Stimulated activated naive CD4-positive, alpha-beta T cell treated with Interleukin-2 at 50 U/mL for 16 hours (primary cell): ENCODE measurements at regions not wholly inside any gene's neighbourhood (a gene's known extent, or its start where the extent isn't known, plus 50 kb on each side); places are given as distances from the start of the nearest gene placed in this dataset.

Experiments
- DNase-seq: peaks from one replicate; lab custom pipeline; 2025; lab: John Stamatoyannopoulos, UW

GRCh38 chr22:49286181-49286760 lies 541.4 kb downstream of the BRD1 start:
- DNase-seq, result no peak

DNA sequence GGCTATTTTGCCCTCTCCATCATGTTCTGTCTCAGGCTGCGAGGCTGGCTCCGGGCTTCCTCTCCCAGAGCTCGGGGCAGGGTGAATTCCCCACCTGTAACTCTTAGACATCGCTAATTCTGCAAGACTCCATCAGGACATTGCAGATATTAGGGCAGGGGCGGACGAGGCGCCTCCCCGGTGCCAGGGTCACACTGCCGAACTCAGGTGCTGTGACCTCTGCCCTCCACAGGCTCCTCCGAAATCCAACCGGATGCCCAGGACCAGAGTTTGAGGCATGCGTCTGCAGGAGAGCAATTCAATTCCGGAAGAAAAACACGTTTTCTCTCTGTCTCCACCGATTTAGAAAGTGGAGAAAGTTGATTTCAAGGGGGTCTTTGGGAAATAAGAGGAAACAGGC lies 542.7 kb downstream of the BRD1 start:
- DNase-seq, result no peak

- no peak for DNase-seq
These were observed 543.5 kb downstream of the BRD1 start for GRCh38 chr22:49284056-49284784.

DNA sequence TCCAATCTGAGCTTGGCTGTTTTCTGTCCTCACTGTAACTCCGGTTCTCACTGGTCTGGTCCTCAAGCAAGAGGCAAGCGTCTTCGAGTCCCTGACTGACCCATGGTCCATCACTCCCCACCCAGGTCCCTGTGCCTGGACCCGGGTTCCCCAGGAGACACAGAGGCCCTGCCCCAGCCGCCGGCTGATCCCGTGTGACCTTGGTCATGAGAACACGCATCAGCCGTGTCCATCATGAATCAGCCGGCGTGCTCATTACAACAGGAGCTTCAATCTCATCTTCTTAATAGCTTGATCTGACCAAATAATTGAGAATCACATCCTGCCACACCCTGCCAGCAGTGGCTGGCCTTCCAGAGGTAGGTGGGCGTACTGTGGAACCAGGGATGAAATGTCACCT lies 545.1 kb downstream of the BRD1 start:
- DNase-seq, result no peak

GRCh38 chr22:49281467-49282340 lies 546.0 kb downstream of the BRD1 start:
- no peak for DNase-seq

DNA sequence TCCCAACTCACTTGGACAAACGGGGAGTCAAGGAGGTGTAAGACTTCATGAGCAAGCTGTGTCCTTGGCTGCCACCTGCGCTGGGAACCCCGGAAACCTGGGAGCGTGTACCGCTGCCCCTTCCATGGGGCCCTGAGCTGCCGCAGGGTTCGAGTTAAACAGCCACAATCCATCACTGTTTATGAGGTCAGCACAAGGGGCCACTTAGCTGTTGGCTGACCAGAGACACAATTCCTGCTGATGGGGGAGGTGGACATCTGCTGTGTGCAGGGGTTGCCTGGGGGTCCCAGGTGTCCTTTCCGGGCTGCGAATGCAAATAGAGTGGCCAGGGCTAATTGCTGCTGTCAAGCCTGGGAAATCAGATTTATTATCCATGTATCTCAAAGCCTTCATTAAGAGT lies 549.3 kb downstream of the BRD1 start:
- no peak for DNase-seq

DNA sequence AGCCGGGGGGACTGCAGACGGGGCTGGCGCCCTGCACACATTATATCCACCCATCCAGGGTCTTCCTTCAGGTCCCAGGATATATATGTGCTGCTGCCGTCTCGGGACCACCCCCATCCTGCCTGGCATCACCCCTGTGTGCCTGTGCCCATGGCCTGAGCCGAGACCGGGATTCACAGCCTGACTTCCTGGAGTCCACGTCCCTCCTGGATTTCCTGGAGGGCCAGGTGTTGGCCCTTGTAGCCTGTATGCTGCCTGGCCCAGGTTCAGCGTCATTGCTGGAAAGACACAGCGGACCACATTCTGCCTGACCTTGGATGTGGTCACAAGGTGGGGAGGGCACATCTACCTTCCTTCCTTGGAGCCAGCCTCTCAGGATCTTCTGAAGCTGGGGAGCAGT lies 551.1 kb downstream of the BRD1 start:
- no peak for DNase-seq

DNA sequence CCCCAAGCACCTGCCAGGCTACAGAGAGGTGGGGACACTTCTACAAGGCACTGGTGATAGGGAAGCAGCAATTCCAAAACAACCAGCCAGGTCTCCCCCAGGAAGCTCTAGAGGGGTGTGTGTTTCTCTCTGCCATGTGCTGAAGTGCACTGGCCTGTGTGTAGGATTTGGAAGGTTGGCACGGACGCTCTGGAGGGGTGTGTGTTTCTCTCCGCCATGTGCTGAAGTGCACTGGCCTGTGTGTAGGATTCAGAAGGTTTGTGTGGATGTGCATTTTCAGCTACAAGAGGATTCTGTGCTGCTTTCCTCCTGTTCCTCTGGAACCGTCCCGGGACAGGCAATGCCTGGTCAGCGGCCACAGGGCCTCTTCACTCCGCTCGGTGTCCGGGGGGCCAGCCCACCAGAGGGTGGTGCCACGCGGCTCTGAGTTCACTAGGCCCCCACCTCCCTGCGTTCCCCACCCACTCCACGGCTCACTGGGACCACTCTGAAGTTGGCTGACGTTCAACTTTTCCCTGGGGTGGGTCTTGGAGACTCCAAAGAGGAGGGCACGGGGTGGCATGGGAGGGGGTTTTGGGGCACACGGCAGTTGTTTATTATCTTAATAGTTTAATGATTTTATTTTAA lies 552.8 kb downstream of the BRD1 start:
- no peak for DNase-seq

DNA sequence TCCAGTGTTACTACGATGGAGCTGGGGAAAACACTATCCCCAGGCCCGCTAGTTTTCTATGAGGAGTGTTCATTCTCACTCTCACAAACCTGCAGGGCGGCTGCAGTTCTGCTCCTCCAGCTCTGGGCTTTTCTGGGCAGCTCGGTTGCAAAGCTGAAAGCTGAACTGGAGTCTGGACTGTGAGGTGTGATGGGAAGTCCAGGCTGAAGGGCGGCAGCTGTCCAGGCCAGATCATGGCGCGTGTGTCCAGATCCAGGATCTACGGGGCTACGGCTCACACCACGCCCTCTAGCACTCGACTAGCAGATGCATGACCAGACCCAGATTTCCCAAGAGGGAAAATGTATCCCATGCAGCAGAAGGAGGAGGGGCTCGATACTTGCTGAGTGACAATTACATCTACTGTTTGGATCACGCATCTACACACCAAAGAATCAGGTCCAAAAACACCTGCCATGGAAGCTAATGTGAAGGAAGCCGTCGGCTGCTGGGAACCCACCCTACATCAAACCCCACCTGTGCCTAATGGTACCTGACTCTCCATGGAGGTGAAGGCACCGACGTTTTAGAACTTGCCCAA lies 555.0 kb downstream of the BRD1 start:
- no peak for DNase-seq

- DNase-seq, result no peak
These were observed 555.8 kb downstream of the BRD1 start for GRCh38 chr22:49271831-49272230.

GRCh38 chr22:49271369-49271727 lies 556.3 kb downstream of the BRD1 start:
- no peak for DNase-seq

DNA sequence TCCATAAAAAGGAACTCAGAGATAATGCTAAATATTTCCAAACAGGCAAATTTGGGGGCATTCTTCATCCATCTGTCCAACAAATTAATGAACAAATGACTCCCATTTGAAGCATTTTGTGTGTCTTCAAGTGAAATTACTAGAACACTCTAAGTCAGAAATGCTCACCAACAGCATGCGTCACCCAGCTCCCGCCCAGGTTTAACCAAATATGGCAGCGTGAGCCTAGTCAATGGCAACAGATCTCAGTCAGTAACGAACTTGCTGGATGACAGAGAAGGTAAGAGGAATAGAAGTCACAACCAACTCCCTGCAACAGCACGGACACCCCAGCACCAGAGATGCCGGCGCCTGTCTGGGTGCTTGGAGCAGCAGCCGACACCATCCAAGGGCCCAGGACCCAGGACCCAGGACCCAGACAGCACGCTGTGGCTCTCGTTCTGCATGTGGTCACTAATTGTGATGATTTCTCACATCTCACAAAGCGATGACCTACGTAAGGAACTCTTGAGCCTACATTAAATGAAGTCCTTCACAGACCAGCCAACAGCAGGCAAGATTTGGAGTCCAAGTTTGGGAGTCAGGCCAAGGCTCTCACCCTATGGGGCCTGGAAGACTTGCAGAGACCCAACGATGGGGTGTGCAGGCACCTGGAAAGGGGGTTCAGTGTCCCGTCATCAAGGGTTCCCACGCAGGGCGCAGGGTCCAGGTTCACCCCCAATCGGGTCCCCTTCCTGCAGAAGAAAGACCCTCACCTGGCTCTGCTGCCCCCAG lies 556.9 kb downstream of the BRD1 start:
- DNase-seq, result no peak

DNA sequence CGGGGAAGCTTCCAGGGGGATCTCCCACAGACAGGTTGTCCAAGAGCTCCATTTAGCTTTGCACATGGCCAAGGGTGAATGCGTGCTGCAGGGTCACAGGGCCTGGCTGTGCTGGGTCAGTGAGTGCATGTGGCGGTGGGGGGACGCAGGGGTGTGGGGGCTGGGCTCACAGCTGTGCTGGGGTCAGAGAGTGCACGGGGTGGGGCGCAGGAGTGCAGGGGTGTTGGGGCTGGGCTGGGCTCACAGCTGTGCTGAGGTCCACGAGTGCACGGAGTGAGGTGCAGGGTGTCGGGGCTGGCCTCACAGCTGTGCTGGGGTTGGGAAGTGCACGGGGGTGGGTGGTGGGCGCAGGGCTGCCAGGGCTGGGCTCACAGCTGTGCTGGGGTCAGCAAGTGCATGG lies 557.7 kb downstream of the BRD1 start:
- DNase-seq, result no peak

- no peak for DNase-seq
These were observed 558.3 kb downstream of the BRD1 start for GRCh38 chr22:49269371-49269770.

GRCh38 chr22:49268924-49269323 lies 558.7 kb downstream of the BRD1 start:
- no peak for DNase-seq

DNA sequence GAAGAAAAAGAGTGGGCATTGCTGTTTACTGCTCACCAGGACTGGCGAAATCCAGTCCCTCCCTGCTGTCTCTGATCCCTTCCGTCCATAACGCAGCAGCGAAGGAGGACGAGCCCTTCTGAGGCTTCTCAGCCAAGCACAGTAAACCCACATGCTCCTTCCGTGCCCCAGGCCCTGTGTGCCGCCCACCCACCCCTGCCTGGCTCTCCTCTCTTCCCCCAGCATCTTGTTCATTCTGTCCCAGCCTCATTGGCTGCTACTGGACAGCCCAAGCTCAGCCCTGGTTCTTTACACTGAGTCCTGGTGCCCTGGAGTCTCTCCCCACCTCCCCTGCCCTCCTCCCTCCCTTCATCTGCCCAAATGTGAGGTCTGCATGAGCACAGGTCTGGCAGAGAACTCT lies 559.7 kb downstream of the BRD1 start:
- no peak for DNase-seq

GRCh38 chr22:49266561-49267519 lies 560.8 kb downstream of the BRD1 start:
- no peak for DNase-seq

DNA sequence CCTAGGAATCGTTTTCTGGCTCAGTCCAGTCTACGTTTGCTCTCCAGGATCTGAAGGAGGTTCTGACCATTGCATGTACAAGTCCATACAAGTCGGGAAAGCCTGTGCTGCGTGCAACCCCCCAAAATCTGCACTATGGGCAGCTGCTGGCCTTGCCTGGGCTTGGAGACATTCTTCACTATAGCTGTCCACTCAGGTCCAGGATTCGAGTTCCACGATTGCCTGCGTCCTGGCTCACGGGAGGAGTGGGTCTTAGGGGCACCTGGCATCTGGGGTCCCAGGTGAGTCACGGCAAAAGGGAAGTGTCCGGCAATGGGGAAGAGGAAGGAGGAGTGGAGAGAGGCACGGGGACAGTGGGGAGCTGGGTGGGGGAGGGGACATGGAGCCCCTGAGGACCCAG lies 563.0 kb downstream of the BRD1 start:
- DNase-seq, result no peak

DNA sequence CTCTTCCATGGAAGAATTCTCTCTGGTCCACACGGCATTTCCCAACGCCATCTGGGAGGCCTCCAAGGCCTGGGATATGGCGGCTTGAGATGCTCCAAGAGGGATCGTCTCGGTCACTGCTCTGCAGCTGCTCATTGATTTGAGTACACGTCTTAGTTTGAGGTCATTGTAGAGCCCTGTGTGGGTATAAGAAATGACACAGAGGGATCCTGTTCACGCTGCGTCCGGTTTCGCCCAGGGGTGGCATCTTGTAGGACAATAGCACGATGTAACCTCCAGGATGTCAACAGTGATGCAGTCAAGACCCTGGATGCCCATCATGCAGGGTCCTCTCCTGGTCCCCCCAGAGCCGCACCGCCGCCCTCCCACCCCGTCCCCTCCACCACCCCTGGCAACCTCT lies 564.6 kb downstream of the BRD1 start:
- DNase-seq, result no peak

DNA sequence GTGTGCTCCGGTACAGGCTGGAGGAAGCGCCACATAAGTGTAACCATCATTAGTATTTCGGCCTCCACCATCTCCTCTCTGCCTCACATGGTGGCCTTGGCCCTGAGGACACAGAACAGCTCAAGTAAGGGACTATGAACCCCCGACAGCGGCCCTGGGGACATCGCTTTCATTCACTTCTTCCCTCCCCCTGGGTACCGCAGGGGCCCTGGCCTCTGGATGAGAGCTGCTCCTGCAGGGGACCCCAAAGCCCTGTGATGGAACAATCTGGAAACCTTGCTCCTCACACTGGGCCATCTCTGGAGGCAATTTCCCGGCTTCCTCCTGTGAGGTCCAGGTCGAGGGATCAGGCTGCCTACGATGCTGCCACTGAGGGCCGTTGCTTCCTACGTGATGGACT lies 565.5 kb downstream of the BRD1 start:
- DNase-seq, result no peak
